Thymus (tissue), 11 donors: ENCODE measurements at regions not wholly inside any gene's neighbourhood (a gene's known extent, or its start where the extent isn't known, plus 50 kb on each side); places are given as distances from the start of the nearest gene placed in this dataset.

Source experiments
- DNase-seq, 9 donors: peaks; one replicate each; pipeline ENCODE4 v3.0.0-alpha.2; 2013; ENCODE audit warnings: low spot score in 9 of 9, low read depth in 6 of 9, missing footprints in 1 of 9
- H3K27ac ChIP-seq, 2 donors: one replicate each; pipeline ENCODE4 v1.5.1; 2013; ENCODE audit warnings: control low read depth in 1 of 2, low read depth in 1 of 2, low read length in 1 of 2, mild to moderate bottlenecking in 1 of 2, moderate library complexity in 1 of 2
- H3K27me3 ChIP-seq, 2 donors: one replicate each; pipeline ENCODE4 v1.5.1; 2013; ENCODE audit warnings: low read length in 1 of 2; ENCODE audit not compliant: control insufficient read depth in 2 of 2, insufficient read depth in 1 of 2
- H3K36me3 ChIP-seq, 2 donors: one replicate each; pipeline ENCODE4 v1.5.1; 2013; ENCODE audit warnings: low read length in 1 of 2, mild to moderate bottlenecking in 1 of 2, moderate library complexity in 1 of 2; ENCODE audit not compliant: control insufficient read depth in 2 of 2, insufficient read depth in 2 of 2
- H3K4me1 ChIP-seq, 2 donors: one replicate each; pipeline ENCODE4 v1.5.1; 2013; ENCODE audit warnings: low read length in 2 of 2; ENCODE audit not compliant: control insufficient read depth in 2 of 2, insufficient read depth in 2 of 2
- H3K4me3 ChIP-seq, 2 donors: one replicate each; pipeline ENCODE4 v1.5.1; 2013; ENCODE audit warnings: low read length in 2 of 2, control low read depth in 1 of 2, mild to moderate bottlenecking in 1 of 2
- H3K9me3 ChIP-seq, 2 donors: one replicate each; pipeline ENCODE4 v1.5.1; 2013; ENCODE audit warnings: low read length in 1 of 2, mild to moderate bottlenecking in 1 of 2; ENCODE audit not compliant: control insufficient read depth in 2 of 2, insufficient read depth in 1 of 2
- WGBS: extraction: QIAGEN DNeasy Blood & Tissue Kit; methylation state at CpG from one replicate; pipeline ENCODE4 v1.1.7; 2013; 5-methylcytosine and 5-hydroxymethylcytosine counted together
- donor health status: healthy.

DNA sequence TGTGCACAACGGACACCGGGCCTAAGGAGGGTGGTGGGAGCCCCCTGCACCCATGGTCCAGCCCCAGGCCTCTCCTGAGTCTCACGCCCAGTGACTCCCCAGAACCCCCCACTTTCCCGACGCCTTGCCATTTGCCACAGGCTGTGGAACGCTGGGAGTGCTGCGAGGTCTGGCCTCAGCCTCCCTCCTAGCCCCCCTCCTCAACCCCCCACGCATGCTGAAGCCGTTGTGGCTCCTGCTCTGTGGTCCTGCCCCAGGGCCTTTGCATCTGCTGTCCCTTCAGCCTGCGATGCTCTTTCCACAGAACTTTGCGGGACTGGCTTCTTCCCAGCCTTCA, 226.0 kb upstream of the GSE1 start:
- H3K27me3 ChIP-seq, result peaks cover 2 to 18% of the 10 kb centered on the region in 2 donors
- H3K36me3 ChIP-seq, result no peaks in the 10 kb centered on the region
- H3K4me1 ChIP-seq, result peaks cover 0 to 27% of the 10 kb centered on the region in 2 donors
- 97% methylated on average over 11 of the region's 11 CpGs for WGBS
- H3K4me3 ChIP-seq, result no peak overlapping the region
- DNase-seq, result no peak
- no peak overlapping the region for H3K27ac ChIP-seq
- H3K9me3 ChIP-seq, result no peaks in the 10 kb centered on the region

DNA sequence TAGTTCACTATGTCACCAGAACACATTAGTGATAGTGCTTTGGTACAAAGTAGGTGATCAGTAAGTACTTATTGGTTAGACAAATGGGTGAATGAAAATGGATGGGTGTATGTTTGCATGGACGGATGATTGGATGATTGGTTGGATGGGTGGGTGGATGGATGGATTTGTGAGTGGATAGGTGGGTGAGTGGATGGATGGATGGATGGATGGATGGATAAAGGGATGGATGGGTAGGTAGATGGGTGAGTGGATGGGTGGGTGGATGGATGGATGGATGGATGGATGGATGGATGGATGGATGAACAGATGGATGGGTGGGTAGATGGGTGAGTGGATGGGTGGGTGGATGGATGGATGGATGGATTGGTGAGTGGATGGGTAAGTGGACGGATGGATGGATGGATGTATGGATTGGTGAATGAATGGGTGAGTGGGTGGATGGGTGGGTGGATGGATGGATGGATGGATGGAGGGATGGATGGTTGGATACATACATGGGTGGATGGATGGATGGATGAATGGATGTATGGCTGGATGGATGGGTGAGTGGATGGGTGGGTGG, 225.3 kb upstream of the GSE1 start:
- peaks cover 2 to 18% of the 10 kb centered on the region in 2 donors for H3K27me3 ChIP-seq
- no peak for DNase-seq
- no peaks in the 10 kb centered on the region for H3K36me3 ChIP-seq
- no peaks in the 10 kb centered on the region for H3K9me3 ChIP-seq
- H3K4me3 ChIP-seq, result no peak overlapping the region
- no peak overlapping the region for H3K27ac ChIP-seq
- WGBS, result 98% methylated on average over 2 of the region's 2 CpGs
- H3K4me1 ChIP-seq, result peaks cover 0 to 27% of the 10 kb centered on the region in 2 donors

DNA sequence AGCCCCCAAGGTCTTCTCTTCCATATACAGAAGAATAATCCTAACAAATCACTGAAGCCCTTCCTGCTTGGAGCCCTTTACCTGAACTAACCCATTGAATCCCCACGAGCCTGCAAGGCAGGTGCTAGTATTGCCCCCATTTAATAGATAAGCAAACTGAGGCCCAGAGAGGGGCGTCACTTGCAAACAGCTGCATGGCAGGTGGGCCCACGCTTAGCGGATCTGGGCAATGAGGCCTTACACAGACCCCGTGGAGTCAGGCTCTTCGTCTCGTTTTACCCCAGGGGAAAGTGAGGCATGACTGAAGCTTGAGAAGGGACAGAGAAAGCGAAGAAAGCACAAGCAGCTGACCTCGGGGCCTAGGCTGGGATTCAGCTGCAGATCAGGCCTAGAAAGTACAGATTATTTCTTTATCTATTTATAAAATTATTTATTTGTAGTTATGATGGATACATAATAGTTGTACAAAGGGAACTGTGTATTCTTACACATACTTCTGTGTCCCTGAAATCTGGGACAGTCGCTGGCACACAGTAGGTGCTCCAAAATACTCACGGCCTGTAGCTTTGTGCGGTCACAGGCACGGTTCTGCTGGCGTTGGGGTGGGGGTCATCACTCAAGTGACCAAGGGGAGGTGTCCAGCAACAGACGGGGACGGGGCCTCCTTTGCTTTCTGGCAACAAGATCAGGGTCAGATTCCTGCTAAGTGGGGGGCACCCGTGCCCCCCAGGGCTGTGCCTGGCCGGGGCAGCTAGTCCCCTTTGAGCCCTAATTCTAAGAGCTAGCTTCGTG, 223.2 kb upstream of the GSE1 start:
- Histone ChIP-seq H3K27me3 (peaks cover 2 to 12% of the 10 kb centered on the region in 2 donors), H3K4me1 (peaks cover 0 to 34% of the 10 kb centered on the region in 2 donors), H3K4me3 (no peak overlapping the region), H3K9me3 (no peaks in the 10 kb centered on the region), H3K36me3 (no peaks in the 10 kb centered on the region), H3K27ac (no peak overlapping the region)
- WGBS, result 96% methylated on average over 19 of the region's 19 CpGs
- DNase-seq, result no peak

DNA sequence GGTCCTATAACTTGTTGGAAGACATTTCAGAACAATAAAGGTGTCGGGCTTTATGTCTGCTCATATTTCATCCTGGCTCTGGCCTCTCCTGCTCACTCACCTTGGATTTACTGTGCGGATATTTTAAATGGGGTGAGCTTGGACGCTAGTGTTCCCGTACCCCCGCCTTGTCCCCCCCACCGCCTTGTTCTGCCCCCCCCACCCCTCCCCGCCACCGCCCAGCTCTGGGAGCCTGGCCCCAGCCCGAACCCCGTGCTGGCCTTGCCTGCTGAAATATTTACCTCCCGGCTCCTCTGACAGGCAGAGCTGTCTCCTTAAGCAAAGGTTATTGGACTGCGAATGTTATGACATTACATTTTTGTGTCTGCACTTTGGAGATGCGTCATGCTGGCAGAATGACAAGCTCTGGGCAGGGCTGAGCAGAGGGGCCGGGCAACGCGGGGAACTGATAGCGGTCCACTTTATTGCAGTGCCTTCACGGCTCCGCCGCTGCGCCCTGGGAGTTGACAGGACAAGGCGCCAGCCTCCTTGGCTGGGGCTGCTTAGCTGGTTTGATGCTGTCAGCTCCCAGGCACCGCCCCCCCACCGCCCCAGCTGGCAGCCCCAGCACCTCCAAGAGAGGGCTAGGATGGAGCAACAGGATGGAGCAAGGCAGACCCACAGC, 222.5 kb upstream of the GSE1 start:
- H3K27me3 ChIP-seq, result peaks cover 4 to 6% of the 10 kb centered on the region in 2 donors
- no peaks in the 10 kb centered on the region for H3K36me3 ChIP-seq
- H3K9me3 ChIP-seq, result no peaks in the 10 kb centered on the region
- no peak for DNase-seq
- peaks cover 0 to 33% of the 10 kb centered on the region in 2 donors for H3K4me1 ChIP-seq
- H3K27ac ChIP-seq, result no peak overlapping the region
- WGBS, result 93% methylated on average over 24 of the region's 24 CpGs
- no peak overlapping the region for H3K4me3 ChIP-seq

DNA sequence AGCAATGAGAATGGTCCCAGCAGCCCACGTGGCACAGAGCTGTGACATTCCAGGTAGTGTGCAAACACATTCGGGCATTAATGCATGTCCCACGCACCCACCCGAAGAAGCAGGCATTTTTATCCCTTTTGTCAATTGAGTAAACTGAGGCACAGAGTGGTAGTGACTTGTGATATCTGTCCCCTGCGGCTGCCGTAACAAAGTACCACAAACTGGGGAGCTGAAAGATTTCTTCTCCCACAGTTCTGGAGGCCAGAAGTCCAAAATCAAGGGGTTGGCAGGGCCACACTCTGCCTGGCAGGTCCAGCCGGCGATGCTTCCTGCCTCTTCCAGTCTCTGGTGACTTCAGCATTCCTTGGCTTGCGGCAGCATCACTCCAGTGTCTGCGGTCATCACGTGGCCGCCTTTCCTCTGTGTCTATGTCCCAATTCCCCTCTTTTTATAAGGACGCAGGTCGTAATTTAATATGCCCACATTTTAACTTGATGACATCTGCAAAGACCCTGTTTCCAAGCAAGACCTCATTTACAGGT, 221.9 kb upstream of the GSE1 start:
- WGBS, result 90% methylated on average over 14 of the region's 14 CpGs
- H3K4me3 ChIP-seq, result no peak overlapping the region
- no peaks in the 10 kb centered on the region for H3K36me3 ChIP-seq
- H3K27ac ChIP-seq, result no peak overlapping the region
- H3K4me1 ChIP-seq, result peaks cover 0 to 31% of the 10 kb centered on the region in 2 donors
- DNase-seq, result no peak
- no peaks in the 10 kb centered on the region for H3K9me3 ChIP-seq
- H3K27me3 ChIP-seq, result peaks cover 5 to 6% of the 10 kb centered on the region in 2 donors

DNA sequence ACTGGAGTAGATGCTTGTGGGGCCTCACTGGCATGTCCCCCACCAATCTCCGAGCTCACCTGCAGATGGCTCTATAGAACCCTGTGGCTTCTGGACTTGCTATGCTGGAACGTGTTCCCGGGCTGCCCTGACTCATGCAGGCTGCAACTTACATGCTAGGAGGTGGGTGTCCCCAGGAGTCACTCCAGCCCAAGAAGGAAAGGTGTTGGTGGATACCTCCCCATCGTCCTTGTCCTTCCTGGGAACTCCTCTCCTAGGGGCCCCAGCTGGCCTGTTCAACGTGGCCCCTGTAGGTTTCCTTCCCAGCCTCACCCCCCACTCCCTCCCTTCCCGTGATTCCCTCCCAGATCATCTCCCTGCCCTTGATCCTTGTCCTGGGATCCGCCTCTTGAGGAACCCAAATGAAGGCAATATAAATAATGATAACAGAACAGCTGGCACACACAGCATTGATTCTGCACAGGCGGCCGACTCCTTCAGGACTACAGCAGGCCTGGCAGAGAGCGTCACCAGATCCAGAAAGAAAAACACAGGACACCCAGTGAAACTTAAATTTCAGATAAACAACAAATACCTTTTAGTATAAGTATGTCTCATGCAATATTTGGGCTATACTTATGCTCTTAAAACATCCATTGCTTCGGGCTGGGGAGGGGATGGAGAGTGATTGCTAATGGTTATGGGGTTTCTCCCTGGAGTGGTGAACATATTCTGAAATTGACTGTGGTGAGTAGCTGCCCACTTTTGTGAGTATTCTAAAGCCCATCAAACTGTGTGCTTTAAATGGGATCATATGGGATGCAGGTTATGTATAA, 221.1 kb upstream of the GSE1 start:
- 94% methylated on average over 11 of the region's 11 CpGs for WGBS
- DNase-seq, result no peak
- Histone ChIP-seq H3K4me3 (no peak overlapping the region), H3K27me3 (peaks cover 5 to 6% of the 10 kb centered on the region in 2 donors), H3K9me3 (no peaks in the 10 kb centered on the region), H3K36me3 (no peaks in the 10 kb centered on the region), H3K27ac (no peak overlapping the region), H3K4me1 (peaks cover 0 to 33% of the 10 kb centered on the region in 2 donors)

DNA sequence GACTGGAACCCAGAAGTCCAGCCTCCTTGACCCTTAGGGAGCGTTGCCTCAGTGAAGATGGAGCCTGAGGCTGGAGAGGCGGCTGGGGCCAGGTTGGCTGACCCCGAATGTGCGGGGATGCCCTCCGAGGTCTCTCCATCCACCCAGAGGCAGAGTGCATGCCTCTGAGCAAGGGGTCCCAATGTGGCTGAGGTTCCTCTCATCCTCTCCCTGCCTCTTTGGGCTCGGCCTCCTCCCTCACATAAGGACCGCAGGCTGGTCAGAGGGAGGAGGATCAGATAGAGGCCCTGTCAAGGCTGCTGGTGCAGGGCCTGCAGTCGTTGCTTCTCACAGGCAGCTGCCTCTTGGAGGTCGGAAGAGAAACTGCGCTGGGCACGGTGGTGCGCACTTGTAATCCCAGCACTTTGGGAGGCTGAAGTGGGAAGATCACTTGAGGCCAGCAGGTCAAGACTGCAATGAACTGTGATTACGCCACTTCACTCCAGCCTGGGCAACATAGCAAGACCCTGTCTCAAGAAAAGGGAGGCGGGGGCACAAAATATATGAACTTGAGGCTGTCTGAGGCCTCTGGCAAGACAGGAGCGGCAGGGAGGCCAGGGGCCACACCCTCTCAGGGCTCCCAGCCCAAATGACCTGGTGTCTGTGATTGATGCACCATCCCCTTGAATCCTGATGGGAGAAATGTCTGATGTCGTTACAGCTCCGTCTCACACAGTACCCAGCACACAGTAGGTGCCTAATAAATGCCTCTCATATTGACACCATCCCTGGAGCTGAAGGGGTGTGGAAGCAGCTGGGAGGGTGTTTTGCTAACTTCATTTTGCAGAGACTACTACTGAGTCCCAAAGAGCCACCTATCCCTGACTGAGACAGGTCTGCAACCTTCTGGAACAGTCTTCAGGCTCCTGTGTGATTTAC, 220.1 kb upstream of the GSE1 start:
- no peaks in the 10 kb centered on the region for H3K9me3 ChIP-seq
- peaks cover 0 to 44% of the 10 kb centered on the region in 2 donors for H3K4me1 ChIP-seq
- no peak for DNase-seq
- H3K36me3 ChIP-seq, result no peaks in the 10 kb centered on the region
- H3K27ac ChIP-seq, result no peak overlapping the region
- peaks cover 5 to 6% of the 10 kb centered on the region in 2 donors for H3K27me3 ChIP-seq
- WGBS, result 97% methylated on average over 17 of the region's 17 CpGs
- no peak overlapping the region for H3K4me3 ChIP-seq
